ENCODE measurements at regions not wholly inside any gene's neighbourhood (a gene's known extent, or its start where the extent isn't known, plus 50 kb on each side); places are given as distances from the start of the nearest gene placed in this dataset.
A peak's percentile ranks its signal among the peaks of the same experiment; 100 is the strongest.

- Histone ChIP-seq H4K20me1 (ENCODE audit: insufficient read depth, low read length) (no peaks in the 10 kb centered on the region), H3K4me2 (ENCODE audit: insufficient read depth, low read length) (peak overlapping the region; percentile 57), H3K79me2 (ENCODE audit: insufficient read depth, low read length) (no peaks in the 10 kb centered on the region), H2AFZ (ENCODE audit: low read length) (peak overlapping the region; percentile 2), H3K9me3 (ENCODE audit: low read depth, low read length) (no peaks in the 10 kb centered on the region), H3K27me3 (ENCODE audit: insufficient read depth, low read length) (no peaks in the 10 kb centered on the region), H3K4me1 (ENCODE audit: insufficient read depth, low read length) (peaks cover 16% of the 10 kb centered on the region), H3K27ac (ENCODE audit: low read depth, low read length) (peak overlapping the region; percentile 71), H3K4me3 (ENCODE audit: insufficient read depth, low read length) (no peak overlapping the region), H3K36me3 (ENCODE audit: insufficient read depth, low read length) (no peaks in the 10 kb centered on the region)
- DNase-seq (ENCODE audit: insufficient read length, low spot score, missing footprints) = peak; percentile 27
- TF ChIP-seq, protein P1, sequence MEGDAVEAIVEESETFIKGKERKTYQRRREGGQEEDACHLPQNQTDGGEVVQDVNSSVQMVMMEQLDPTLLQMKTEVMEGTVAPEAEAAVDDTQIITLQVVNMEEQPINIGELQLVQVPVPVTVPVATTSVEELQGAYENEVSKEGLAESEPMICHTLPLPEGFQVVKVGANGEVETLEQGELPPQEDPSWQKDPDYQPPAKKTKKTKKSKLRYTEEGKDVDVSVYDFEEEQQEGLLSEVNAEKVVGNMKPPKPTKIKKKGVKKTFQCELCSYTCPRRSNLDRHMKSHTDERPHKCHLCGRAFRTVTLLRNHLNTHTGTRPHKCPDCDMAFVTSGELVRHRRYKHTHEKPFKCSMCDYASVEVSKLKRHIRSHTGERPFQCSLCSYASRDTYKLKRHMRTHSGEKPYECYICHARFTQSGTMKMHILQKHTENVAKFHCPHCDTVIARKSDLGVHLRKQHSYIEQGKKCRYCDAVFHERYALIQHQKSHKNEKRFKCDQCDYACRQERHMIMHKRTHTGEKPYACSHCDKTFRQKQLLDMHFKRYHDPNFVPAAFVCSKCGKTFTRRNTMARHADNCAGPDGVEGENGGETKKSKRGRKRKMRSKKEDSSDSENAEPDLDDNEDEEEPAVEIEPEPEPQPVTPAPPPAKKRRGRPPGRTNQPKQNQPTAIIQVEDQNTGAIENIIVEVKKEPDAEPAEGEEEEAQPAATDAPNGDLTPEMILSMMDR (IDR thresholded peaks at IDR 0.05; ENCODE audit: extremely low read depth, low read depth, low read length) = no peak
Observed at GRCh38 chr13:66210677-66211076, 1019.5 kb downstream of the PCDH9 start.

- Histone ChIP-seq H3K27me3 (ENCODE audit: insufficient read depth, low read length) (no peaks in the 10 kb centered on the region), H3K9me3 (ENCODE audit: low read depth, low read length) (no peaks in the 10 kb centered on the region), H3K4me3 (ENCODE audit: insufficient read depth, low read length) (no peak overlapping the region), H3K4me2 (ENCODE audit: insufficient read depth, low read length) (no peak overlapping the region), H2AFZ (ENCODE audit: low read length) (no peak overlapping the region), H3K79me2 (ENCODE audit: insufficient read depth, low read length) (no peaks in the 10 kb centered on the region), H3K36me3 (ENCODE audit: insufficient read depth, low read length) (no peaks in the 10 kb centered on the region), H3K4me1 (ENCODE audit: insufficient read depth, low read length) (peaks cover 16% of the 10 kb centered on the region), H3K27ac (ENCODE audit: low read depth, low read length) (no peak overlapping the region), H4K20me1 (ENCODE audit: insufficient read depth, low read length) (no peaks in the 10 kb centered on the region)
- DNase-seq (ENCODE audit: insufficient read length, low spot score, missing footprints) = no peak
- TF ChIP-seq, protein P1 (IDR thresholded peaks at IDR 0.05; ENCODE audit: extremely low read depth, low read depth, low read length) = no peak
Observed at GRCh38 chr13:66208589-66208988, 1021.5 kb downstream of the PCDH9 start.

- TF ChIP-seq, protein P1 (IDR thresholded peaks at IDR 0.05; ENCODE audit: extremely low read depth, low read depth, low read length) = no peak
- no peaks in the 10 kb centered on the region for H3K79me2 ChIP-seq (ENCODE audit: insufficient read depth, low read length)
- no peaks in the 10 kb centered on the region for H3K36me3 ChIP-seq (ENCODE audit: insufficient read depth, low read length)
- H4K20me1 ChIP-seq (ENCODE audit: insufficient read depth, low read length) = no peaks in the 10 kb centered on the region
- no peak overlapping the region for H3K4me2 ChIP-seq (ENCODE audit: insufficient read depth, low read length)
- H3K4me3 ChIP-seq (ENCODE audit: insufficient read depth, low read length) = no peak overlapping the region
- H3K27me3 ChIP-seq (ENCODE audit: insufficient read depth, low read length) = no peaks in the 10 kb centered on the region
- H3K4me1 ChIP-seq (ENCODE audit: insufficient read depth, low read length) = peaks cover 16% of the 10 kb centered on the region
- DNase-seq (ENCODE audit: insufficient read length, low spot score, missing footprints) = no peak
- H2AFZ ChIP-seq (ENCODE audit: low read length) = no peak overlapping the region
- H3K9me3 ChIP-seq (ENCODE audit: low read depth, low read length) = no peaks in the 10 kb centered on the region
- H3K27ac ChIP-seq (ENCODE audit: low read depth, low read length) = no peak overlapping the region
Observed at GRCh38 chr13:66207610-66208009, 1022.5 kb downstream of the PCDH9 start.

- no peaks in the 10 kb centered on the region for H3K36me3 ChIP-seq (ENCODE audit: insufficient read depth, low read length)
- H3K27me3 ChIP-seq (ENCODE audit: insufficient read depth, low read length) = no peaks in the 10 kb centered on the region
- peaks cover 10% of the 10 kb centered on the region for H3K4me1 ChIP-seq (ENCODE audit: insufficient read depth, low read length)
- H3K9me3 ChIP-seq (ENCODE audit: low read depth, low read length) = no peaks in the 10 kb centered on the region
- H3K27ac ChIP-seq (ENCODE audit: low read depth, low read length) = no peak overlapping the region
- no peak overlapping the region for H3K4me3 ChIP-seq (ENCODE audit: insufficient read depth, low read length)
- DNase-seq (ENCODE audit: insufficient read length, low spot score, missing footprints) = no peak
- no peak overlapping the region for H2AFZ ChIP-seq (ENCODE audit: low read length)
- H4K20me1 ChIP-seq (ENCODE audit: insufficient read depth, low read length) = no peaks in the 10 kb centered on the region
- H3K79me2 ChIP-seq (ENCODE audit: insufficient read depth, low read length) = no peaks in the 10 kb centered on the region
- TF ChIP-seq, protein P1 (IDR thresholded peaks at IDR 0.05; ENCODE audit: extremely low read depth, low read depth, low read length) = no peak
- no peak overlapping the region for H3K4me2 ChIP-seq (ENCODE audit: insufficient read depth, low read length)
Observed at GRCh38 chr13:66205807-66206206, 1024.3 kb downstream of the PCDH9 start.

All from osteoblast (primary cell).